Neural cell (in vitro differentiated cells): ENCODE measurements at regions not wholly inside any gene's neighbourhood (a gene's known extent, or its start where the extent isn't known, plus 50 kb on each side); places are given as distances from the start of the nearest gene placed in this dataset.

Experiments
- H2AFZ ChIP-seq: fragments of 200-600, 300-800 bp; sonication (generic), shearing (Covaris generic); 2 replicates; pipeline ENCODE4 v1.6.0; 2014; ENCODE audit warnings: low read depth, mild to moderate bottlenecking, antibody characterized with exemption, low read length, moderate library complexity
- H3F3A ChIP-seq: fragments of 200-600 bp; shearing (Covaris generic); 2 replicates; pipeline ENCODE4 v1.6.1; 2016; ENCODE audit warnings: mild to moderate bottlenecking, moderate library complexity, mixed read lengths, antibody characterized with exemption, low read length; ENCODE audit not compliant: insufficient read depth, poor library complexity, severe bottlenecking
- H3K27ac ChIP-seq: fragments of 200-600, 300-800 bp; sonication (generic), shearing (Covaris generic); 2 replicates; pipeline ENCODE4 v1.5.1; 2014; ENCODE audit warnings: mild to moderate bottlenecking, low read length, moderate library complexity
- H3K27me3 ChIP-seq: fragments of 300-800, 200-600 bp; sonication (generic), shearing (Covaris generic); 2 replicates; pipeline ENCODE4 v1.6.0; 2014; ENCODE audit warnings: mild to moderate bottlenecking, low read depth, low read length, moderate library complexity; ENCODE audit not compliant: insufficient read depth
- H3K36me3 ChIP-seq: fragments of 300-800, 200-600 bp; sonication (generic), shearing (Covaris generic); 2 replicates; pipeline ENCODE4 v1.5.1; 2014; ENCODE audit warnings: mild to moderate bottlenecking, antibody characterized with exemption, low read length, moderate library complexity; ENCODE audit not compliant: insufficient read depth
- H3K4me2 ChIP-seq: fragments of 300-800, 200-600 bp; sonication (generic), shearing (Covaris generic); 2 replicates; pipeline ENCODE4 v1.6.0; 2014; ENCODE audit warnings: mild to moderate bottlenecking, low read length
- H3K4me3 ChIP-seq: fragments of 300-800, 200-600 bp; sonication (generic), shearing (Covaris generic); 2 replicates; pipeline ENCODE4 v1.5.1; 2014; ENCODE audit warnings: mild to moderate bottlenecking, low read length, moderate library complexity
- H3K79me2 ChIP-seq: fragments of 200-600 bp; shearing (Covaris generic); replicated peaks from 2 replicates; pipeline ENCODE4 v1.6.0; 2014; ENCODE audit warnings: mild to moderate bottlenecking, low read length, moderate library complexity; ENCODE audit not compliant: insufficient read depth
- H3K9ac ChIP-seq: fragments of 300-800, 200-600 bp; sonication (generic), shearing (Covaris generic); 2 replicates; pipeline ENCODE4 v1.6.1; 2016; ENCODE audit warnings: mild to moderate bottlenecking, low read length, mixed read lengths
- H3K9me2 ChIP-seq: fragments of 200-600 bp; shearing (Covaris generic); 2 replicates; pipeline ENCODE4 v1.6.1; 2016; ENCODE audit warnings: mild to moderate bottlenecking, low read length, mixed read lengths; ENCODE audit not compliant: insufficient read depth
- H3K9me3 ChIP-seq: fragments of 200-600, 300-800 bp; sonication (generic), shearing (Covaris generic); 2 replicates; pipeline ENCODE4 v1.6.1; 2016; ENCODE audit warnings: mild to moderate bottlenecking, mixed run types, low read length, moderate library complexity, mixed read lengths
- H4K20me1 ChIP-seq: fragments of 200-600 bp; shearing (Covaris generic); 2 replicates; pipeline ENCODE4 v1.6.1; 2016; ENCODE audit warnings: mild to moderate bottlenecking, mixed run types; ENCODE audit not compliant: insufficient read depth
- EP300 ChIP-seq: fragments of 450-650 bp; conservative IDR thresholded peaks from 2 replicates; pipeline ENCODE4 v1.6.1; 2014; ENCODE audit warnings: antibody characterized with exemption, mild to moderate bottlenecking, moderate library complexity; ENCODE audit not compliant: poor library complexity, severe bottlenecking
- EZH2 ChIP-seq: fragments of 200-600, 300-800 bp; shearing (Covaris generic), sonication (generic); IDR thresholded peaks from 2 replicates; pipeline ENCODE4 v1.6.1; 2014; ENCODE audit warnings: antibody characterized with exemption, low read length, borderline replicate concordance, mild to moderate bottlenecking; ENCODE audit not compliant: insufficient read depth, poor library complexity, severe bottlenecking
- MXI1 ChIP-seq: fragments of 450-650 bp; conservative IDR thresholded peaks from 2 replicates; pipeline ENCODE4 v1.6.1; 2014; ENCODE audit warnings: antibody characterized with exemption, mild to moderate bottlenecking; ENCODE audit not compliant: poor library complexity, severe bottlenecking
- POLR2AphosphoS5 ChIP-seq: IDR thresholded peaks from 2 replicates; pipeline ENCODE4 v1.6.1; 2012
- RAD21 ChIP-seq: fragments of 450-650 bp; conservative IDR thresholded peaks from 2 replicates; pipeline ENCODE4 v1.6.1; 2014; ENCODE audit warnings: antibody characterized with exemption, mild to moderate bottlenecking, moderate library complexity
- SMC3 ChIP-seq: fragments of 450-650 bp; conservative IDR thresholded peaks from 2 replicates; pipeline ENCODE4 v1.6.1; 2014; ENCODE audit warnings: antibody characterized with exemption, mild to moderate bottlenecking, moderate library complexity; ENCODE audit not compliant: poor library complexity
- TAF1 ChIP-seq: IDR thresholded peaks from 2 replicates; pipeline ENCODE4 v1.6.1; 2012; ENCODE audit warnings: low read depth
- TF ChIP-seq, protein P1 (sequence below): IDR thresholded peaks from 2 replicates; pipeline ENCODE4 v1.6.1; 2012; ENCODE audit warnings: borderline replicate concordance
- TF ChIP-seq, protein P2 (sequence below): fragments of 450-650 bp; IDR thresholded peaks from 2 replicates; pipeline ENCODE4 v1.5.1; 2014; ENCODE audit warnings: antibody characterized with exemption, mild to moderate bottlenecking, moderate library complexity; ENCODE audit not compliant: poor library complexity, severe bottlenecking

DNA sequence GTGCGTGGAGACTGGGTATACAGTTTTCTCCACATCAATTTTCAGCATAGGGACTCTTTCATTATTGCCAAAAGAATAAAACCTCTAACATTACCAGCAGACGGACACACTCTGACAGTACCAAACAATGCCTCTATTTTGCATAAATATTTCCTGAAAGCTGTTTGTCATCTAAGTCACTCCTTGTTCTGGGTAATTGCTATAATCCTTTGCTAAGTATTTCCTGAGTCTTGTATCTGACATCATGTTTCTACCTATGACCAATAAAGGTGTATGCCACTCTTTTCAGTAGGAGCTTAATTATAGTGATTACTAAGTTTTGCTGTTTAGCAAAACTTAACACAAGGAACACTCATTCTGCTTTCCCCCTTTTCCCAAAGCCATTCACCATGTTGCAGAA lies 886.5 kb downstream of the SLITRK6 start:
- Histone ChIP-seq H3K27me3 (no peaks in the 10 kb centered on the region), H2AFZ (no peak overlapping the region), H3F3A (no peaks in the 10 kb centered on the region), H3K9me2 (no peaks in the 10 kb centered on the region), H3K79me2 (no peaks in the 10 kb centered on the region), H3K4me3 (no peak overlapping the region), H3K27ac (no peak overlapping the region), H3K9ac (no peak overlapping the region), H3K4me2 (no peak overlapping the region), H3K36me3 (no peaks in the 10 kb centered on the region), H3K9me3 (no peaks in the 10 kb centered on the region), H4K20me1 (no peaks in the 10 kb centered on the region)
- TF ChIP-seq POLR2AphosphoS5 = no peak
- no peak for TF ChIP-seq TAF1
- no peak for TF ChIP-seq MXI1
- TF ChIP-seq EP300 = no peak
- TF ChIP-seq RAD21 = no peak
- no peak for TF ChIP-seq EZH2

DNA sequence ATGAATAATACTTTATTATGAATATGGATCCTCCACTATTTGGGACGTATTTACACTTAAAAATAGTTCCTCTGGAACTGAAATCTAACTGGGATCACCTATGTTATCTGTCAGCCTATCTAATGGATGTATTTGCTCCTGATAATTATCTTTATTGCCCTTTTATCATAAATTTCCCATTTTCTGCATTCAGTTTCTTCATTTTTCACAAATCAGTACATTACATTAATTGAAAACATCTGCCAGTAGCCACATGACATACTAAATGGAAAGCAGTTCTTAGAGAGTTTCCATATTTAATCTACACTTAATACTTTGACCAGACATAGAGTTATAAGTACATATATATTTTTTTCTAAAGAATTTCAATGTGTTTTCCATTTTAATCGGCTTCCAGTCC lies 888.8 kb downstream of the SLITRK6 start:
- H3K9ac ChIP-seq = no peak overlapping the region
- no peaks in the 10 kb centered on the region for H3F3A ChIP-seq
- H3K36me3 ChIP-seq = no peaks in the 10 kb centered on the region
- TF ChIP-seq TAF1 (no peak), MXI1 (no peak), RAD21 (no peak), POLR2AphosphoS5 (no peak), EP300 (no peak), SMC3 (no peak), EZH2 (no peak)
- TF ChIP-seq, protein P1, sequence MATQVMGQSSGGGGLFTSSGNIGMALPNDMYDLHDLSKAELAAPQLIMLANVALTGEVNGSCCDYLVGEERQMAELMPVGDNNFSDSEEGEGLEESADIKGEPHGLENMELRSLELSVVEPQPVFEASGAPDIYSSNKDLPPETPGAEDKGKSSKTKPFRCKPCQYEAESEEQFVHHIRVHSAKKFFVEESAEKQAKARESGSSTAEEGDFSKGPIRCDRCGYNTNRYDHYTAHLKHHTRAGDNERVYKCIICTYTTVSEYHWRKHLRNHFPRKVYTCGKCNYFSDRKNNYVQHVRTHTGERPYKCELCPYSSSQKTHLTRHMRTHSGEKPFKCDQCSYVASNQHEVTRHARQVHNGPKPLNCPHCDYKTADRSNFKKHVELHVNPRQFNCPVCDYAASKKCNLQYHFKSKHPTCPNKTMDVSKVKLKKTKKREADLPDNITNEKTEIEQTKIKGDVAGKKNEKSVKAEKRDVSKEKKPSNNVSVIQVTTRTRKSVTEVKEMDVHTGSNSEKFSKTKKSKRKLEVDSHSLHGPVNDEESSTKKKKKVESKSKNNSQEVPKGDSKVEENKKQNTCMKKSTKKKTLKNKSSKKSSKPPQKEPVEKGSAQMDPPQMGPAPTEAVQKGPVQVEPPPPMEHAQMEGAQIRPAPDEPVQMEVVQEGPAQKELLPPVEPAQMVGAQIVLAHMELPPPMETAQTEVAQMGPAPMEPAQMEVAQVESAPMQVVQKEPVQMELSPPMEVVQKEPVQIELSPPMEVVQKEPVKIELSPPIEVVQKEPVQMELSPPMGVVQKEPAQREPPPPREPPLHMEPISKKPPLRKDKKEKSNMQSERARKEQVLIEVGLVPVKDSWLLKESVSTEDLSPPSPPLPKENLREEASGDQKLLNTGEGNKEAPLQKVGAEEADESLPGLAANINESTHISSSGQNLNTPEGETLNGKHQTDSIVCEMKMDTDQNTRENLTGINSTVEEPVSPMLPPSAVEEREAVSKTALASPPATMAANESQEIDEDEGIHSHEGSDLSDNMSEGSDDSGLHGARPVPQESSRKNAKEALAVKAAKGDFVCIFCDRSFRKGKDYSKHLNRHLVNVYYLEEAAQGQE = no peak
- TF ChIP-seq, protein P2, sequence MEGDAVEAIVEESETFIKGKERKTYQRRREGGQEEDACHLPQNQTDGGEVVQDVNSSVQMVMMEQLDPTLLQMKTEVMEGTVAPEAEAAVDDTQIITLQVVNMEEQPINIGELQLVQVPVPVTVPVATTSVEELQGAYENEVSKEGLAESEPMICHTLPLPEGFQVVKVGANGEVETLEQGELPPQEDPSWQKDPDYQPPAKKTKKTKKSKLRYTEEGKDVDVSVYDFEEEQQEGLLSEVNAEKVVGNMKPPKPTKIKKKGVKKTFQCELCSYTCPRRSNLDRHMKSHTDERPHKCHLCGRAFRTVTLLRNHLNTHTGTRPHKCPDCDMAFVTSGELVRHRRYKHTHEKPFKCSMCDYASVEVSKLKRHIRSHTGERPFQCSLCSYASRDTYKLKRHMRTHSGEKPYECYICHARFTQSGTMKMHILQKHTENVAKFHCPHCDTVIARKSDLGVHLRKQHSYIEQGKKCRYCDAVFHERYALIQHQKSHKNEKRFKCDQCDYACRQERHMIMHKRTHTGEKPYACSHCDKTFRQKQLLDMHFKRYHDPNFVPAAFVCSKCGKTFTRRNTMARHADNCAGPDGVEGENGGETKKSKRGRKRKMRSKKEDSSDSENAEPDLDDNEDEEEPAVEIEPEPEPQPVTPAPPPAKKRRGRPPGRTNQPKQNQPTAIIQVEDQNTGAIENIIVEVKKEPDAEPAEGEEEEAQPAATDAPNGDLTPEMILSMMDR = no peak
- H3K9me3 ChIP-seq = no peaks in the 10 kb centered on the region
- H4K20me1 ChIP-seq = no peaks in the 10 kb centered on the region
- no peaks in the 10 kb centered on the region for H3K79me2 ChIP-seq
- H3K27ac ChIP-seq = no peak overlapping the region
- no peaks in the 10 kb centered on the region for H3K27me3 ChIP-seq
- H3K4me3 ChIP-seq = no peak overlapping the region
- no peak overlapping the region for H3K4me2 ChIP-seq
- H2AFZ ChIP-seq = no peak overlapping the region
- no peaks in the 10 kb centered on the region for H3K9me2 ChIP-seq

DNA sequence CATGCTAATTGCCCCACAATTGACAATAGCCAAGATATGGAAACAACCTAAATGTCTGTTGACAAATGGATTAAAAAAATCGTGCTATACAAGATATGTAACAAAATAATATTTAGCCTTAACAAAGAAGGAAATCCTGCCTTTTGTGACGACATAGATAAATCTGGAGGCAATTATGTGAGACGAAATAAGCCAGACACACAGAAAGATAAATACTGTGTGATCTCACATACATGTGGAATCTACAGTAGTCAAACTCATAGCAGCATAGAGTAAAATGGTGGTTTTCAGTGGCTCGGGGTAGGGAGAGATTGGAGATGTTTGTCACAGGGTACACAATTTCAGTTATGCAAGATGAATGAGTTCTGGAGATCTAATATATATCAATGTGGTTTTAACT lies 895.8 kb downstream of the SLITRK6 start:
- H2AFZ ChIP-seq = no peak overlapping the region
- no peaks in the 10 kb centered on the region for H3K9me3 ChIP-seq
- H3K9ac ChIP-seq = no peak overlapping the region
- H3K79me2 ChIP-seq = no peaks in the 10 kb centered on the region
- H3K4me2 ChIP-seq = no peak overlapping the region
- TF ChIP-seq MXI1 (no peak), RAD21 (no peak), TAF1 (no peak), POLR2AphosphoS5 (no peak), SMC3 (no peak)
- TF ChIP-seq, protein P1 = no peak
- H3K27me3 ChIP-seq = no peaks in the 10 kb centered on the region
- H3K9me2 ChIP-seq = no peaks in the 10 kb centered on the region
- H3F3A ChIP-seq = no peaks in the 10 kb centered on the region
- no peaks in the 10 kb centered on the region for H3K36me3 ChIP-seq
- no peaks in the 10 kb centered on the region for H4K20me1 ChIP-seq
- H3K27ac ChIP-seq = no peak overlapping the region
- H3K4me3 ChIP-seq = no peak overlapping the region
